ENCODE measurements at regions not wholly inside any gene's neighbourhood (a gene's known extent, or its start where the extent isn't known, plus 50 kb on each side); places are given as distances from the start of the nearest gene placed in this dataset.
"Not testable (repeated sequence)": the region's sequence is repeated elsewhere in the genome, so short reads cannot be mapped to it uniquely, and the experiment has no call there.

DNA sequence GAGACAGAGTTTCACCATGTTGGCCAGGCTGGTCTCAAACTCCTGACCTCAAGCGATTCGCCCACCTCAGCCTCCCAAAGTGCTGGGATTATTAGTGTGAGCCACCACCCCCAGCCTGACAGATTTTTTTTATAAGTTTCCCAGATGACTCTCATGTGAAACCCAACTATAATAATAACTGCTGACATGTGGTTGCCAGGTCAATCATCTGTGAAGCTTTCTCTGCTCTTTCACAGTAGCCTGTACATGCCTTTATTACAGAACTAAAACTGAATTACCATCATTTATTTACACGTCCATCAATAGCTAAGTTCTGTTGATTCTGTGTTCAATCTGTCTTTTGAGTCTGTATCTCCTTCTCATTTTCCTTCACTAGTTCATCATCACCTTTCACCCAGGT is 218.5 kb downstream of the RPS29 start:
- DNase-seq (ENCODE audit: low read depth in 2 of 2) = no peak

DNA sequence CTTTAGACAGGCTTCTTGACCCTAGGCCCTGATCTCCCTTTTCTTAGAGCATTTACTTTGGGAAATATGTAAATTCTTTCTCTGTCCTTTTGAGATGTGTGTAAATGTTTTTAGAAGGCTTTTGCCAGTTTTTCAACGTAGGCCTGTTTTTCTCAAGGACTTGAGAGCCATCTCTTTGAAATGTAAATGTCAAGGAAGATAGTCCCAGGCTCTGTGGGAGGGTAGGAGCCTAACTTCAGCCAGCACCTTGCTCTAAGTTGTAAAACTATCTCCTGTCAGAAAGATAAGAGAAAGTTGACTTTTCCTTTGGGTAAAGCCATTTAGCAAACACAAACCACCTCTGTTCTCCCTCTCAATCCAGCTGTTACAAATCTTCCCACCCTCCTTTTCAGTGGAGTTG is 219.8 kb downstream of the RPS29 start:
- DNase-seq (ENCODE audit: low read depth in 2 of 2) = no peak

DNA sequence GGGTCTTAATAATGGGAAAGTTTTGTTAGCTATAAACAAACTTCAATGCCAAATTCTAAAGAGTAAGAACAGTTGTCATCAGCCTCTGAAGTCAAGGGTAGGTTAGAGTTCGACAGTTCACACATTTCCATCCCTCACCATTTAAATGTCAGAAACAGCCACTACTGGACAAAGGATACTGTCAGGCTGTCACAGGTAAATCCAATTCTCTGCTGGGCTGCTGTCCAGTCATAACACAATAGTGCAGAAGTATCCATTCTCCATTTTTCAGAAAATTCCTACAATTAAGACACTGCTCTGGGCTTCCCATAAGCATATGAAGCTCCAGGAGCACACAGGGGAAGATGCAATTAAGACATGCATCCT is 221.4 kb downstream of the RPS29 start:
- no peak for DNase-seq (ENCODE audit: low read depth in 2 of 2)

DNA sequence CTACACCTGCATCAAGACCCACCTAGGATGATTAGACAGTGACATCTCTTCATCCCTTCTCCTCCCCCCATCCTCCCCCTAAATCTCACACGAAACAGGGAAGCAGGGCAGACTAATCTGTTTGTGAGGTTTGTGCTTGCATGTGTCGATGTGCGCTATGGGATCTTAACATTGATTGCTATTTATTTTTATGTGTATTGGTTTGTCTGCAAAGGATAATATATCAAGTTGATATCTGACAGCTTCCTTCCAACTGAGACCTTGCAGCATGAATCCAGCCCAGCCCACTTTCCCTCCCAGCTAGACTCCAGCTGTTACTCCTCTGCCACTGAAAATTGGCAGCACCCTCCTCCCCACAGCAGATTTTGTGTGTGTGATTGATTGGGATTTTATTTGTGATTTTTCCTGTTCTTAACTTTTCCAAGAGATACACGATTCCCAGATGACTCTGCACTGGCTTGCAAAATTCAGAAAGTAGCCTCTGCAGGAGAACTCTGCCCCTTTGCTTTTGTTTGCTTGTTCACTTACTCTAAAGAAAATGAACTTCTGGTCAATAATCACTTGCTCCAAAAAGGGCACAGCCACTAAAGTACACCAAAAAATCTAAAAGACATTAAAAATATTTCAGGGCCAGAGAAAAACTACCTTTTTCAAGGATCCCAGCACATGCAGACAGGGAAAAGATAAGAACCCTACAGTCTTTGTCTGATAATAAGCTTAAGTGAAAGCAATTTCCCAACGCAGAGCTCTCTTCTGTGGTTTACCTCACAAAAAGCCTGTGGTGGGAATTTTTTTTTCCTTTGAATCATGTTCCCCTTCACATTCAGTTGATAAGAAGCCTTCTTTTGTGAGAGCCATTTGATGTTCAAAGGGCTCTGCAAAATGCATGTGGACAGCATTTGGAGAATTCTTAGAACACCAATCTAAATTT is 222.1 kb downstream of the RPS29 start:
- DNase-seq (ENCODE audit: low read depth in 2 of 2) = no peak

DNA sequence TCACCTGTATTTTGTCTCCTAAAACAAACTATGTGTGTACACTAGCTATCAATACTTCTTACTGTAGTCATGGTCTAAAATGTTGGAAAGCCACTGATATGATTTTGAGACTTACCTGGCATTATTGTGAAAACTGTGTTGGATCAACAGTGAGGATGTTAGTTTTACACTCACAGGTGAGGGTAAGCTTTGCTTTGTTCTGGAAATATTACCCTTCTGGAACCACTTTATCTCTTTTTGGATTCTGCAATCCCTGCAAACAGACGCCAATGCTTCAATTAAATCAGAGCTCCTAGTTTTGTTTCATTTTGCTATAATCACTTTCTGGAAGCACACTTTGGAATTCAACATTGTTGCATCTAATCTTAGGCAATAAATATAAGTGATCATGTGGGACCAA is 223.3 kb downstream of the RPS29 start:
- DNase-seq (ENCODE audit: low read depth in 2 of 2) = no peak

DNA sequence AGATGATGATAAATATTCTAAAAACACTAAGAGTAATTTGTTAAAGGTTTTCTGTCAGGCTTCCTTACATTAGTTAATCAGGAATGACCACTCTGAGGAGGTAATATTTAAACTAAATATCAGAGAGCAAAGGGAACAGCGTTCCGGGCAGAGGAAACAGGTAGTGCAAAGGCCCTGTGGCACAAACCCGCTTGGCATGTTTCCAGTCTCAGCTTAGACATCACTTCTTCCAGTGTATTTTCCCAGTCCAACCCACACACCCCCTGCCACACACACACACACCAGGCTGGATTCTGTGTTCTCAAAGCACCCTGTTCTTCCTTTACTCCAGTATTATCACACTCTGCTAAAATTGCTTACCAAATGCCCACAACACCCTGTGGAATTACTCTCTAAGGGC is 247.1 kb downstream of the RPS29 start:
- DNase-seq (ENCODE audit: low read depth in 2 of 2) = no peak

DNA sequence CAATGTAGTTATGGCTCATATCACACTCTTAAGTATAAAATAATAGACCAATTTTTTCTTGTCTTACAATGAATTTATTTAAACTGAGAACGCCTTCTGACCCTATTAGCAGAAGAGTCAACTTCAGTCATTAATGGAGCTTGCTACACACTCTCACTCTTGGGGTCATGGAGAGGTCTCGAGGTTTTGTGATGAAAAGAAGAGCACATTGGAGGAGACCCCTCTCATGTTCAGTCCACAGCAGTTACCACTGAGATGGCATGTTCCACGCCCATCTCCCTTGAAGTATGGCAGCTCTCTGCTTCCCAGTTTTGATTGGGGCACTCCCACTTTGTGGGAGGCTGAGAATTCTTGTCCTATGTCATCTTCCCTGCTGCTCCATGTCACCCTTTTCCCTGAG is 266.4 kb downstream of the RPS29 start:
- no peak for DNase-seq (ENCODE audit: low read depth in 2 of 2)

DNA sequence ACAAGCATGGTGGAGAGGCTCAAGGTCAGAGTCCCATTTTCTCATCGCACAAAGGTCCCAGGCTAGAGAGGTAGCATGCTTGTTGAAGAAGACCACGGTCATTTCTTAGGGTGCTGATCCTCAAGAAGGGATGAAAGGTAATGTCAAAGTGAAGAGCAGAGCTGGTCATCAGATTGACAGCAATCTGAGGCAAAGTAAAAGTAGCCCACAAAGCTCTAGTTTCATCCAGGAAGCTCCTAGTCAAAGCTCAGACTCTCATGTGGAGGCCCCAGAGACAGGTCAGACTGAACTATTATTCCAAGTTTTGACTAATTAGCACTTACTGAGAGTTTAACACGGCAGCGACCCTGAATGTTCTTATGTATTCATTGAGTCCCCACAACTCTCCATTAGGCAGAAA is 270.6 kb downstream of the RPS29 start:
- no peak for DNase-seq (ENCODE audit: low read depth in 2 of 2)

DNA sequence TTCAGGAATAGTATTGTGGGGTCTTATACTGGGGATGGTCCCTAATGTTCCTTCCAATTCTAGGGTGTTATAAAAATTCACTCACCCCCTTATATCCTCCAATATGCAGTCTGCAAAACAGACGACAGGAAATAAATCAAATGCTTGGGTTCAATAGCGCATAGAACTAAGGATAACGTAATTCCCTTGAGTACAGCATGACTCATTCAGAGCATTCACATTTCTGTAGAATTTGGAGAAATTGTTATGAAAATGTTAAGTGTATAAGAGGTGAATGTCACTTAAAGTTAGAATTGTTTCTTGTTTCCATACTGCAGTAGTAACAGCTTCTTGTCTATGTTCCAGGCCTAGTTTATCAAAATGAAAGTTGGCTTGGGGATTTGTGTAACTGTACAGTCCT is 271.4 kb downstream of the RPS29 start:
- no peak for DNase-seq (ENCODE audit: low read depth in 2 of 2)

DNA sequence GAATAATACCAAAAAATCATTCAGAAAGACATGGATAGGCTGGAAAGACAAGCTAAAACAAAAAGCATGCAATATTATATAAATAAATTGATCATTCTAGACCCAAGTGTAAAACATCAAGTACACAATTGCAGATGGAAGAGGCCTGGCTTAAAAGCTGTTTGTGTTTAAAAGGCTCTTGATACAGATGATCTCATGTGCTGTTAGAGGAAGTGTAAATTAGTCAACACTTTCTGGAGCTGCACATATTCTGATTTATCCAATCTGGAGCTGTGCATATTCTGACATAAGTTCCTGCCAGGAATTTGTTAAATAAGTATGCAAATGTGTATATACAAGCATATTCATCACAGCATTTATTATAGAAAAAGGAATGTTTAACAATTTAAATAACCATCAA is 273.1 kb downstream of the RPS29 start:
- DNase-seq (ENCODE audit: low read depth in 2 of 2) = no peak

DNA sequence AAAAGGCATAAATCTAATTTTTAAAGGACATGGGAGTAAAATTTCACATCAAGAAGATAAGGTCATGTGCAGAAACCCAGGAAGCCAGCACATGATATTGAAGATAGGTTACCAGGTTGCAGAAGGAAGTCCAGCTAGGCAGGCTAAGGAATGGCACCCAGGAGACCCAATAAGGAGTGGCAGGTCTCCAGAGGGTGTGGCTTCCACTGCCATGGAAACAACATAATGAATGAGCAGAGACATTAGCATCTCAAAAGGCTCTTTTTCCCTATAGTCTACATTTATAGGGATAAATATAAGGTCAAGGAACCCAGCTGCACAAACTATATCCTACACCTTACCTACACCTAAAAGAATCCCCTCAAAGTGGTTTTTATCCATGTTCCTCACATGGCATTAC is 275.9 kb downstream of the RPS29 start:
- DNase-seq (ENCODE audit: low read depth in 2 of 2) = no peak

DNA sequence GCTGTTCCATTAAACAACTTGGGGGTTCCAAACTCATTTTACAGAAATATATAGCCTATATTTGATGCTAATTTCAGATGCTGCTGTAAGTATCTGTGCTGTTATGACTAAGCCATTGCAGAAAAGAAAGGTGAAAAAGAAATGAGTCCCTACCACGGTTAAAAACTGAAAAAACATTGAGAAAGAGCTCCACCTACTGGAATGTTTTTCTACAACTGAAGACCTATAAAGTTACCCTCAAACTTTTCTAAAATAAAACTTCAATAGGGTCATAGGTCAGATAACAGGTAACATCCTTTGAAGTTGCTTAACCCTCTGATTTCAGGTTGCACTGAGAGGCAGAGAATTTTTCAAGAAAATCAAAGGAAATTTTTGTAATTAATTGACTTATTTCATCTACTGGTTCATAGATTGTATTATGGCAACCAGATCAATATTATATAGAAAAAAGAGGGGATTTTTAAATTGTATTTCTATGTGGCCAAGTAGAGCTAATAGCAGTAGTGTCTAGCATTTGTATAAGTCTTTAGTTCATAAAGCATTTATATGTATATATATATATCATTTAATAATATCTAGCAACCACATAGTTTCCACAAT is 279.9 kb downstream of the RPS29 start:
- no peak for DNase-seq (ENCODE audit: low read depth in 2 of 2)

DNA sequence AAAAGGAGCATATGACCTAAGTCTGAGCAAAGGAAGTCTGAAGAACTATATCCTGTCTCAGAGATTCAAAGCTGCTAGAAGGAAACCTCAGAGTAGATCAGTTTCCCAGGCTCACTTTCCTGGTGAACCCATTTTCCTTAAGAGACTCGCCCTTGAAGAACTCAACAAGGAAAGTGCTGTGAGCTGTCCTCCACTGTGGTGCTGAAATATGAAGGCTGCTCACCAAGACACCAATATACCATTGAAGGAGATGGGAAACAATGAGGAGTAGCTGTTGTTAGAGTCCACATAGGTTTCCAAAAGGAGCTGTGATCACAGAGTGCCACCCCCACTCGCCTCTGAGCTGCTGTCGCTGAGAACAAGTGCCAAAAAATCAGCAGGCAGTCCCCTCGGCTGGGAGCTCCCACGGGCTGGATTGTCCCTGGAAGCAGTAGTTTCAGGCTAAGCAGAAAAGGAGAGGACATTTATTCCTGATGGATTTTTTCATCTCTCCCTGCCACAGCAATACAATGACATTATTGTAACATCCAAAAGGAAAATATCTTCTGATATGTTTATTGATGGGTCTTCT is 282.1 kb downstream of the RPS29 start:
- DNase-seq (ENCODE audit: low read depth in 2 of 2) = no peak

DNA sequence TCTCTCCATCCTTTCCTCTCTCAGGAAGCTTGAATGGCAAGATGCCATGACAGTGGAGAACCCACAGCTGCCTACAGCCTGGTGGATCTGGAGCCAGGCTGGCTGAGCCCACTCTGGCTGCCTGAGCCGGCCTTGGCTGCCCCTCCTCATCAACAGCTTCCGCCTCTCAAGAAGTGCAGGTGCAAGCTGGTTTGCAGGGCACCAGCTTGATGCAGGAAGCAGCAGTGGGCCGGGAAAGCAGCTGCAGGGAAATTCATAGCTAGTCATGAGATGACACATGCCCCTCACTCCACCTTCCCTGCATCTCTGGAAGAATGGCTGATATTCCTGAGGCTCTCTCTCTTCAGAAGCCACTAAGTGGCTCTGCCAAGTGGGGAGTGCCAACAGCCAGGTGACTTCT is 289.1 kb downstream of the RPS29 start:
- DNase-seq (ENCODE audit: low read depth in 2 of 2) = no peak

DNA sequence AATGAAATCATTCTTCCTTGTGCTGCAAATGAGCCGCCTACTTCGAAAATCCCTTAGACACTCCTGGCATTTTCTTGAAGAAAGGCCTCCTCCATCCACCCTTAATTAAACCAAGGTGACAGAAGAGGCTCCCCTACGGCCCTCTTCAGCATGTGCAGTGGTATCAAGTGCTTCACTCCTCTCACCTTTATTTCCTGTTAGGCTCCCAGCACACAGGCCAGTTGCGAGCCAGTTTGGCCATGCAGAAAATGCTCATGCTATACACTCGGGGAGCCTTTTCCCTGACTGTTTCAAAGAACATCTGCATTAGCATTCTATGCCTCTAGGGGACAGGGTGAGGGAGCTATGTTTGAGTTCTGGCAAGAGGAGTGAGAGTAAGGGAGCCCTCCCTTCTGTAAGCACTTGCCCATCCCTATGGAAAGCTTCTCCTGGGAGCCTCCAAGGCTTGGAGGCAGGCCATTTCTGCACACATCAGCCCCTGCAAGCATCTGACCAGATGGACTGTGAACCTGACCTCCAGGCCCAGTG is 291.5 kb downstream of the RPS29 start:
- DNase-seq (ENCODE audit: low read depth in 2 of 2) = no peak

DNA sequence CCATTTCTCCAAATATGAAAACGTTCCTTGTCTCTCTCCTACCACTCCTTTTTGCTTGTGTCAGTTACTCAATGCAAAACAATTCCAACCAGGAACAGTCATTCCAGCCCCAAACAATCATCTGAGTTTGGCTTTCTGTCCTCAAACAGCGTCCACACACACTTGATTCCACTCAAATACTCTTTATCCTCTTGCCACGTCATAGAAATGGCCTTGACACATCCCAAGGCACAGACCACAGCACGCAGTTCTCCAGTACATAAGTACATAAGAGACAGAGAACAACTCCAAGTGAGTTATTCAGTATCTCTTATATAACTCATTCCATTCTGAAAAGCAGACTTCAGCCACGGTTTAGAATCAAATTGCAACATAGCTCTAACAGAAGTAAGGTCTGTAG is 299.2 kb downstream of the RPS29 start:
- no peak for DNase-seq (ENCODE audit: low read depth in 2 of 2)

DNA sequence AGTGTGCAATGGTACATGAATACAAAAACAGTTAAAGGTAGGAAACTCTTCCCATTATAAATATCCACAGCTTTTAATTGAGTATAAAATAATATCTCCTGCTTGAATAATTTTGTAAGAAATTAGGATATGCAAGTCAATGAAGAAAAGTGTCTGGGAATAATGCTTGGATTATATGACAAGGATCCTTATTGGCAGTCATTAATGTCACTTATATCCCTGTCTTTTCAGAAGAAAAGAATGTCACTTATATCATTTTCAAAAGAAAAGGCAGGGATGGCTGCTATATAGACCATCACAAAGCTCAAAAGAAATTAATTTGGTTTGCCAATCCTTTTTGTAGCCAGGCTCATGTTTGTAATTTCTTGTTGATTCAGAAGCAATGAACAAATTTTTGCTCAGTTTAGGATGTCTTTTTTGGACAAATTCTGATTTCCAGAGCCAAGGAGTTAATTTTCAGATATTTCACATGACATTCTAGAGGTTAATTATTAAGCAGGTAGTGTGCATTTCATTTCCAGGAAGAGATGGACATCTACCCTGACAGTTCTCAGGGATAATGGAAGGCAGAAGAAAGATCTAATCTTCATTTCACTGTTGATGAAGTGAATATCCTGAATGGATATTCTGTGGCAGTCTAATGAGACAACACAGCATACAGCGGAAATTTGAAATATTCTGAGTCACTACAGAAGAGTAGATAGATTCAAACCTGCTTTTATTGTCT is 299.8 kb downstream of the RPS29 start:
- no peak for DNase-seq (ENCODE audit: low read depth in 2 of 2)

DNA sequence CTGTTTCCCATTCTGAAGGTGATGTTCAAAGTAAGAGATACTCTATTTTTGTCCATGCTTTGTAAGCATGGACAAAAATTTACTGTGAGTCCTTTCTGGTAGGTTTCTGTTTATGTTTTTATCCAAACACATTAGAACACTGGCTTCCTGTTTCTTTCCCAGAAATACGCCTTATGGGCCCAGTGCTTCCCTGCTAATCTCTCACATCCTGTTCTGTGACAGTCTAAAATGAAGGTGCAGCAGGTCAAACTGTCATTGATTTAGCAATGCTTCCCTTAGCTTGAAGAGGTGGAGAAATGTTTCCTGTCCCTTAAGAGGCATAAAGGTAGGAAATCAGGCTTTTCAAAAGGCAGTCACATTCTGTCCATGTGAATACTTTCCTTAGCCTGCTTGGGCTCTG is 305.6 kb downstream of the RPS29 start:
- no peak for DNase-seq (ENCODE audit: low read depth in 2 of 2)

DNA sequence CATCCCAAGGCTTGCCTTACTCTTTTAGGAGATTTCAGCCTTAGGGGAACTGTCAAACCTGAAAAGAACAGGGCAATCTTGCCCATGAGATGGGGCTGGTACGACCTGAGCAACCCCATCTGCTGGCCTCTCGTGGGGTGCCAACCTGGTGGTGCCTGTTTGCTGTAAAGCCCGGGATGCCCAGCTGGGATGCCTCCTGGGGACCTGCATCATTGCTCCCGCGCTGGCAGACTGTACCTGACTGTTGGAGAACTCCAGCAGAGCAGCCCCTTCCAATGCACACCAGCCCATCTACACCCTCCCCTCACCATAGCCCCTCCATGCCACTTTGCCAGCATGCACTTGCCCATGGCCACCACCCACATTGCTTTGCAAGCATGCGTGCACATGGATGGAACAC is 335.7 kb downstream of the RPS29 start:
- DNase-seq (ENCODE audit: low read depth in 2 of 2) = no peak

DNA sequence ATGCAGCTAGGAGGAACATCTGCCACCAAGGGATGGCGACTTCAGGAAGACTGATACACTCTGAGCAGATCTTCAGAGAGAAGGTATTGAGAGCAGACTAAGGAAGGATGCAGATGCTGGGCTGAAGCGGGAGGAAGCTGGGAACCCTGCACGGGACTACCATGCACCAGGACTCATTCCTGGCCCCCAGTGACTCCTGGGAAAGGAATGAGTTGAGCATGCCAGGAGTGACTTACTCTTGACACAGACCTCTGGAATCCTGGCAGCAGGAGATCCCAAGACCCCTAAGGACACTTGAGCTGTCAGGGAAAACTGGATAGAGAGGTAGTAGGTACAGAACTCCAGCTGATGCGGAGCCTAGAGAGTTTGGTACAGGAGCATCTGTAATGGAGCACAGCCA is 336.1 kb downstream of the RPS29 start:
- DNase-seq (ENCODE audit: low read depth in 2 of 2) = no peak

DNA sequence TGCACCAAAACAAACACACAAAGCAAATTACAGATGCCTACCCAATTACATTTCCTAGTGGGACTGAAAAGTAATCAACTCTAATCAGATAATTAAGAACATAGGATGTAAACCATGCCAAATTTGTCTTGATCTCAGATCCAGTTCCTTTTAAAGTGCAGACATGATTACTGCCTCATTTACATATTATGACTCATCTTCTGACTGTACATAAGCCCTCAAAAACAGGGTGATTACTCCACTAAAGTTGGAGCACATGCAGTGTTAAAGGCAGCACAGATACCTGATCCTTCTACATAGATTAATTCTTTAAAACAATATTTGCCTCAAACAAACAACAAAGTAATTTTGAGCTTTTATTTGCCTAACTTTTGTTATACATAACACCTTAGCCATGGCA is 337.2 kb downstream of the RPS29 start:
- no peak for DNase-seq (ENCODE audit: low read depth in 2 of 2)

DNA sequence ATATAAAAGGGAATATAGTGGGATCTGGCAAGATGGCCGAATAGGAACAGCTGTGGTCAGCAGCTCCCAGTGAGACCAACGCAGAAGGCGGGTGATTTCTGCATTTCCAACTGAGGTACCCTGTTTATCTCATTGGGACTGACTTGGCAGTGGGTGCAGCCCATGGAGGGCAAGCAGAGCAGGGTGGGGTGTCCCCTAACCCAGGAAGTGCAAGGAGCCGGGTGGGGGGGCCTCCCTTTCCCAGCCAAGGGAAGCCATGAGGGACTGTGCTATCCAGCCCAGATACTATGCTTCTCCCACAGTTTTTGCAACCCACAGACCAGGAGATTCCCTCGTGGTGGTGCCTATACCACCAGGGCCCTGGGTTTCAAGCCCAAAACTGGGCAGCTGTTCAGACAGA is 342.4 kb downstream of the RPS29 start:
- DNase-seq (ENCODE audit: low read depth in 2 of 2) = not testable (repeated sequence)
